Activated naive CD8-positive, alpha-beta T cell treated with anti-CD3 and anti-CD28 coated beads, Interleukin-2, amount 50 U/mL, for 16 hours (primary cell): ENCODE measurements at regions not wholly inside any gene's neighbourhood (a gene's known extent, or its start where the extent isn't known, plus 50 kb on each side); places are given as distances from the start of the nearest gene placed in this dataset.

Source experiments
- DNase-seq: peaks from one replicate; pipeline ENCODE4 v3.0.0-alpha.2; 2020; ENCODE audit warnings: low read depth, low spot score

- no peak for DNase-seq
These were observed 212.3 kb upstream of the NCAM1 start for GRCh38 chr11:112748713-112749543.

GRCh38 chr11:112751329-112751728, 209.9 kb upstream of the NCAM1 start:
- no peak for DNase-seq

- no peak for DNase-seq
These were observed 209.4 kb upstream of the NCAM1 start for GRCh38 chr11:112751772-112752171.

- no peak for DNase-seq
These were observed 208.7 kb upstream of the NCAM1 start for GRCh38 chr11:112752563-112752962.

GRCh38 chr11:112753706-112754105, 207.5 kb upstream of the NCAM1 start:
- DNase-seq = no peak

- no peak for DNase-seq
These were observed 201.8 kb upstream of the NCAM1 start for GRCh38 chr11:112759418-112759817.

GRCh38 chr11:112760396-112761059, 200.7 kb upstream of the NCAM1 start:
- no peak for DNase-seq

- no peak for DNase-seq
These were observed 199.1 kb upstream of the NCAM1 start for GRCh38 chr11:112761911-112762706.

- DNase-seq = no peak
These were observed 198.5 kb upstream of the NCAM1 start for GRCh38 chr11:112762707-112763090.

GRCh38 chr11:112765337-112765736, 195.9 kb upstream of the NCAM1 start:
- DNase-seq = no peak

GRCh38 chr11:112769170-112769569, 192.1 kb upstream of the NCAM1 start:
- DNase-seq = no peak

- DNase-seq = no peak
These were observed 191.6 kb upstream of the NCAM1 start for GRCh38 chr11:112769584-112769983.

GRCh38 chr11:112770033-112770432, 191.2 kb upstream of the NCAM1 start:
- DNase-seq = no peak

- DNase-seq = no peak
These were observed 190.7 kb upstream of the NCAM1 start for GRCh38 chr11:112770487-112770886.

- no peak for DNase-seq
These were observed 189.4 kb upstream of the NCAM1 start for GRCh38 chr11:112771851-112772250.

- no peak for DNase-seq
These were observed 188.0 kb upstream of the NCAM1 start for GRCh38 chr11:112773264-112773663.

GRCh38 chr11:112776834-112777233, 184.4 kb upstream of the NCAM1 start:
- DNase-seq = no peak

- DNase-seq = no peak
These were observed 183.9 kb upstream of the NCAM1 start for GRCh38 chr11:112777283-112777751.

- no peak for DNase-seq
These were observed 182.9 kb upstream of the NCAM1 start for GRCh38 chr11:112778091-112778876.

- DNase-seq = no peak
These were observed 182.3 kb upstream of the NCAM1 start for GRCh38 chr11:112778877-112779266.

- DNase-seq = no peak
These were observed 180.7 kb upstream of the NCAM1 start for GRCh38 chr11:112780351-112781087.
